ES-I3 (cell line): ENCODE measurements at regions not wholly inside any gene's neighbourhood (a gene's known extent, or its start where the extent isn't known, plus 50 kb on each side); places are given as distances from the start of the nearest gene placed in this dataset.

Experiments used
- H3K36me3 ChIP-seq: 2 replicates; pipeline ENCODE4 v1.6.1; 2013; ENCODE audit warnings: mild to moderate bottlenecking, low read length, control low read depth, moderate library complexity; ENCODE audit not compliant: insufficient read depth
- H3K4me1 ChIP-seq: 2 replicates; pipeline ENCODE4 v1.6.1; 2013; ENCODE audit warnings: mild to moderate bottlenecking, control low read depth, low read length; ENCODE audit not compliant: insufficient read depth
- H3K9ac ChIP-seq: 2 replicates; pipeline ENCODE4 v1.6.1; 2013; ENCODE audit warnings: low read depth, mild to moderate bottlenecking, low read length, moderate library complexity
- H3K9me3 ChIP-seq: 2 replicates; pipeline ENCODE4 v1.6.1; 2013; ENCODE audit warnings: mild to moderate bottlenecking, low read length, moderate library complexity; ENCODE audit not compliant: control insufficient read depth, insufficient read depth

DNA sequence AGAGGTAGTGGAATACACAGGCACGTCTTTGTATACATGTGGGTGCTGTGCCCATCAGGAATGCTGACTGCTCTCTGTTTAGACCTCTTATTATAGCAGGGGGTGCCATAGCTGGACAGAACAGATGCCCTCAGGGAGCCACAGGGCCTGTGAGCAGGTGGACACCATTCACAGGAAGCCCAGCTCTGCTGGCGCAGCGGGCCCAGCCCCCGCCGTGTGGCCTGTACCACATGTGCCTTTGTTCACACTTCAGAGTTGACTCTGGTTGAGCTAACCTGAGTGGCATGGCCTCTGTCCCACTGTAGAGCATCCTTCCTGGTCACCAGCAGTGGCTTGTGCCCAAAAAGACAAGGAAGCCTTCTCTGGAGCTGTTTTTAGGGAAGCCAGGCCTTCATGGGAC lies 730.9 kb upstream of the ID2 start:
- no peaks in the 10 kb centered on the region for H3K9me3 ChIP-seq

DNA sequence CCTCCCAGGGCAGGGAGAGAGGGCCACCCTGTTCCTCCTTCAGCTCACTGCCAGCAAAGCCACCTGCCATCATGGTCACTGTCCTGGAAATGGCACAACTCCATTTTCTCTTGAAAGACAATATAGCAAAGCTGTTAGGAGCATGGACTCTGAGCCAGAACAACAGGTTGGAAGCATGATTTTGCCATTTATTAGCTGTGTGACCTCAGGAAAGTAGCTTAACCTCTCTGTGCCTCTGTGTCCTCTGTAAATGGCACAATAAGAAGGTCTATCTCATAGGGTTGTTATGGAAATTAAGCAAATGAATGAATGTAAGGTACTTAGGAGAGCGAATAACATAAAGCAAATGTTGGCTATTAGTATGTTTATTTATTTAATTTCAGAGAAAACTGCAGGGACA lies 730.4 kb upstream of the ID2 start:
- H3K9me3 ChIP-seq = no peaks in the 10 kb centered on the region
- H3K36me3 ChIP-seq = no peaks in the 10 kb centered on the region

More for the DNA sequence above, 730.9 kb upstream of the ID2 start:
- Histone ChIP-seq H3K36me3 (no peaks in the 10 kb centered on the region), H3K9ac (no peak overlapping the region), H3K4me1 (no peaks in the 10 kb centered on the region)

DNA sequence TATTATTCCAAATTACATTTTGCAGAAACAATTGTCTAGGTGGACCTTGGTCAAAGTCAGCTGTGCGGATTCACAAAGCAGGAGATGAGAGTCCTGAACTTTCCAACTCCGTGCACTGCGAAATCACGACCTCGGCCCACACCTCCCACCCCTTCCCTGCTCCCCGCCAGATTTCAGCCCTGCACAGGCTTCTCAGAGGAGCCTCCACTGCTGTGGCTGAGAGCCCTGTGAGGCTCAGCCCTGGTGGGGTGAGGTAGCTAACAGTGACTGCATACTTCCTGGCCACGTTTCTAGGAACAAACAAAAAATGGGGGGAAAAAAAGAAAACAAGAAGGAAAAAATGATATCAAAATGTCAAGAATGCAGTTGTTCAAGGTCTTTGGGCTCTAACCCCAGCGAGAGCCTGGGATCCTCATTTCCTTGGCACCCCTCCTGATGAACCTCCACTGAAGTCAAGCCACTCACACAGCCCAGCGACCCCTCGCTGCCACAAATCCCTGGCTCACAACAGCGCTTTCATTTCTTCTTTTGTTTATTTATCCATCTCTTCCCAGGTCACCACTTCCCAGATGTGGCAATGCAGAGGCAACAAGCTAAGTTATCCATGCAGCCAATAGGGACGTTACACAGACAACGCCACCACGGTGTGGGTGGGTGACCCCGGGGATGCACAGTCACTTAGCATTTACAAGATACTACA lies 729.7 kb upstream of the ID2 start:
- Histone ChIP-seq H3K9me3 (no peaks in the 10 kb centered on the region), H3K9ac (no peak overlapping the region), H3K4me1 (no peaks in the 10 kb centered on the region), H3K36me3 (no peaks in the 10 kb centered on the region)

More for the DNA sequence above, 730.4 kb upstream of the ID2 start:
- Histone ChIP-seq H3K9ac (no peak overlapping the region), H3K4me1 (no peaks in the 10 kb centered on the region)

DNA sequence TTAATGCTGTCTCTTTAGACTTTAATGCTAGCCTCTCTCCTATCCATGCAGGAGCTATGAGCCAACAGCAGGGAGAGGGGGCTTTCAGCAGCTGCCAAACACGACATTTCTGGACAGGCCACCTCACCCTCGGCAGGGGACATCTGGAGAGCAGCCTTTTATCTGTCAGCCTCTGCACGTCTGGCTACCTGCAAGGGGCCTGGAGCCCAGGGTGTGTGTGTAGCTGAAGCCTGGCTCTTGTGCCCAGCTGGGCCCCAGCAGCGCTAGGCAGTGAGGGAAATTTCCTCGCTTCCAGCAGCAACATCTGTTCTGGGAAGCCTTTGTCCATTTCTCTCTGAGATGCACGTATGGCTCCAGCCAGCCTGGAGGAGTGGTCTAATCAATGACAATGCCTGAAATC lies 728.7 kb upstream of the ID2 start:
- no peaks in the 10 kb centered on the region for H3K9me3 ChIP-seq
- H3K9ac ChIP-seq = no peak overlapping the region
- H3K4me1 ChIP-seq = no peaks in the 10 kb centered on the region
- no peaks in the 10 kb centered on the region for H3K36me3 ChIP-seq

GRCh38 chr2:7954234-7954633 lies 727.6 kb upstream of the ID2 start:
- Histone ChIP-seq H3K4me1 (no peaks in the 10 kb centered on the region), H3K9me3 (no peaks in the 10 kb centered on the region), H3K9ac (no peak overlapping the region), H3K36me3 (no peaks in the 10 kb centered on the region)

GRCh38 chr2:7956126-7956689 lies 725.6 kb upstream of the ID2 start:
- Histone ChIP-seq H3K9me3 (no peaks in the 10 kb centered on the region), H3K4me1 (no peaks in the 10 kb centered on the region), H3K36me3 (no peaks in the 10 kb centered on the region), H3K9ac (no peak overlapping the region)

DNA sequence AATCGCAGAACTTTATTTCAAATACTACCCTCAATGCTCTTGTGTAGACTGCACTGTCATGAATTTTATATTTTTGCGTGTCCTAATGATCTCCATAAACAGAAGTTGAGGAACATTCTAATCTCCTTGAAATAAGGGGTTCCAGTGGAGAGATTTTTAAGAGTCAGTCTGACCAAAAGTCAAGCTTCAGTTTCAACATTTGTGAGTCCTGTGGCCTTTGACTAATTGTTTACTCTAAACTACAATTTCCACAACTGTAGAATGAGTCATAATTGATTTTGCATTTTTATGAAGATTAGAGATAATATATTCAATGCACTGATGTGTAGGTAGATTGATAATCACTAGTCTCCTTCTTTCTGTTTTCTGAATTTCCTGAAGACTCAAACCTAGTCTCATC lies 720.3 kb upstream of the ID2 start:
- Histone ChIP-seq H3K9me3 (no peaks in the 10 kb centered on the region), H3K4me1 (0 out of 2 replicates have a peak, but pooled peaks cover 6% of the 10 kb centered on the region), H3K9ac (no peak overlapping the region), H3K36me3 (no peaks in the 10 kb centered on the region)

GRCh38 chr2:7962161-7962560 lies 719.7 kb upstream of the ID2 start:
- H3K9me3 ChIP-seq = no peaks in the 10 kb centered on the region
- H3K9ac ChIP-seq = no peak overlapping the region
- 0 out of 2 replicates have a peak, but pooled peaks cover 6% of the 10 kb centered on the region for H3K4me1 ChIP-seq
- H3K36me3 ChIP-seq = no peaks in the 10 kb centered on the region

- 0 out of 2 replicates have a peak, but pooled peaks cover 6% of the 10 kb centered on the region for H3K4me1 ChIP-seq
These were observed 718.1 kb upstream of the ID2 start for GRCh38 chr2:7963787-7964186.

DNA sequence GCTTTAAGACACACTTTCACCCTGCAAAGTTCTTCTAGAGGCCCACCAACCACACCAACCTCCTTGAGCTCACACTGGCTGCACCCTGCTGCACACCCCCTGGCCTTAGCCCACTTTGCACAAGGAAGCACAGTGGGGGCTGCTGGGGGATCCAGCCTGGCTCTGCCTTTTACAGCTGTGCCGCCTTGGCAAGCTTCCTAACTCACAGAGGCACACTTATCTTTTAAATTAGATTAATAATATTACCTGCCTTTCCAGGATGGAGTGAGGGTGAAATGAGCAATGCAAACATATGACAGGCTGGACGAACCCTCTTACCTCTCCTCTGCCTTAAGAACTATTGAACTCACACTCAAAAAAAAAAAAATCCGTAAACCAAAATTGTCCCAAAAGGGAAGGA lies 715.8 kb upstream of the ID2 start:
- H3K4me1 ChIP-seq = 0 out of 2 replicates have a peak, but pooled peaks cover 6% of the 10 kb centered on the region
- H3K9ac ChIP-seq = no peak overlapping the region
- no peaks in the 10 kb centered on the region for H3K36me3 ChIP-seq
- no peaks in the 10 kb centered on the region for H3K9me3 ChIP-seq

More at GRCh38 chr2:7963787-7964186, 718.1 kb upstream of the ID2 start:
- no peaks in the 10 kb centered on the region for H3K36me3 ChIP-seq
- H3K9ac ChIP-seq = no peak overlapping the region
- no peaks in the 10 kb centered on the region for H3K9me3 ChIP-seq

DNA sequence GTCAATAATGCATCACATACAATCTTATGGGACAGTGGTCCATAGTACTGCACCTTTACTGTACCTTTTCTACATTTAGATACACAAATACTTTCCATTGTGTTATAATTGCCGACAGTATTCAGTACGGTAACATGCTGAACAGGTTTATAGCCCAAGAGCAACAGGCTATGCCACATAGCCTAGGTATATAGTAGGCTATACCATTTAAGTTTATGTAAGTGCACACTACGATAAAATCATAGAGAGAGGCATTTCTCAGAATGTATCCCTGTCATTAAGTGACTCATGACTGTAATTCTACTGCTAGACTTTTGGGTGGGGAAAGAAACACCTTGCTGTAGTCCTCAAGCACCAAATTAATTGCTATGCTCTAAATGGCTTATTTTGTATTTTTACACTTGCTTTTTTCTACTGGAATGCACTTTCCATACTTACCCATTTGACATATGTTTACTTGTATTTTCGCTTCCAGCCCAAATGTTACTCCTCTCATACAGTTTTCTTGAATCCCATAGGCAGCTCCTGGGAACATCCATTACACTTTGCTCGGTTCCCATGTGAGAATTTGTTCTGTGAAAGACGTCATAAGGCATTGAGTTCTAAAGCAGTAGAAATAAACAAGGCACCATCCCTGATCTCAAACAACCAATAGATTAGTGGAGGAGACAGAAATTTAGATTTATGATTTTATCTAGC lies 714.0 kb upstream of the ID2 start:
- no peaks in the 10 kb centered on the region for H3K9me3 ChIP-seq
- H3K4me1 ChIP-seq = peaks cover 2% of the 10 kb centered on the region; the same call in 1 of the 2 replicates
- no peaks in the 10 kb centered on the region for H3K36me3 ChIP-seq
- H3K9ac ChIP-seq = no peak overlapping the region

- H3K36me3 ChIP-seq = no peaks in the 10 kb centered on the region
These were observed 711.9 kb upstream of the ID2 start for GRCh38 chr2:7969756-7970515.

GRCh38 chr2:7971248-7971647 lies 710.6 kb upstream of the ID2 start:
- peaks cover 5% of the 10 kb centered on the region; the same call in 1 of the 2 replicates for H3K4me1 ChIP-seq
- no peaks in the 10 kb centered on the region for H3K9me3 ChIP-seq
- H3K9ac ChIP-seq = no peak overlapping the region
- H3K36me3 ChIP-seq = no peaks in the 10 kb centered on the region

More at GRCh38 chr2:7969756-7970515, 711.9 kb upstream of the ID2 start:
- H3K4me1 ChIP-seq = peaks cover 5% of the 10 kb centered on the region; the same call in 1 of the 2 replicates
- no peak overlapping the region for H3K9ac ChIP-seq
- H3K9me3 ChIP-seq = no peaks in the 10 kb centered on the region

GRCh38 chr2:7971841-7972240 lies 710.0 kb upstream of the ID2 start:
- no peak overlapping the region for H3K9ac ChIP-seq
- peaks cover 5% of the 10 kb centered on the region; the same call in 1 of the 2 replicates for H3K4me1 ChIP-seq
- H3K36me3 ChIP-seq = no peaks in the 10 kb centered on the region
- H3K9me3 ChIP-seq = no peaks in the 10 kb centered on the region
